Calu3 (cell line): ENCODE measurements at regions not wholly inside any gene's neighbourhood (a gene's known extent, or its start where the extent isn't known, plus 50 kb on each side); places are given as distances from the start of the nearest gene placed in this dataset.

Source experiments
- BruUV-seq: library from RNA; stranded (reverse); fragments of 400-500 nt; replicated peaks from 2 replicates; lab custom pipeline; 2021; lab: Mats Ljungman, UMichigan
- CTCF ChIA-PET: fragments of 300-600 bp; sonication (Branson Sonifier 250); formaldehyde crosslinking; loops from one replicate; lab custom pipeline; 2022; ENCODE audit warnings: antibody characterized with exemption; lab: Charles Lee
- DNase-seq: peaks from one replicate; pipeline ENCODE4 v3.0.0; 2022
- H3K27ac Mint-ChIP-seq: one replicate; pipeline ENCODE4 v1.8.0; 2022; ENCODE audit warnings: mixed read lengths; ENCODE audit not compliant: unreplicated experiment
- H3K27me3 Mint-ChIP-seq: one replicate; pipeline ENCODE4 v1.8.0; 2022; ENCODE audit warnings: mixed read lengths; ENCODE audit not compliant: unreplicated experiment
- H3K36me3 Mint-ChIP-seq: one replicate; pipeline ENCODE4 v1.8.0; 2022; ENCODE audit warnings: mild to moderate bottlenecking, moderate library complexity, mixed read lengths; ENCODE audit not compliant: insufficient read depth, unreplicated experiment
- H3K4me1 Mint-ChIP-seq: one replicate; pipeline ENCODE4 v1.8.0; 2022; ENCODE audit warnings: mild to moderate bottlenecking, low read depth, mixed read lengths; ENCODE audit not compliant: unreplicated experiment
- H3K4me3 Mint-ChIP-seq: one replicate; pipeline ENCODE4 v1.8.0; 2022; ENCODE audit warnings: mild to moderate bottlenecking, low read depth, moderate library complexity, mixed read lengths; ENCODE audit not compliant: unreplicated experiment
- H3K9me3 Mint-ChIP-seq: one replicate; pipeline ENCODE4 v1.8.0; 2022; ENCODE audit warnings: low read depth, mixed read lengths; ENCODE audit not compliant: unreplicated experiment
- intact Hi-C: fragments of 100-400 bp; cut with micrococcal nuclease; formaldehyde crosslinking; loops from one replicate; pipeline ENCODE4 v1.10.0; 2022; ENCODE audit not compliant: unreplicated experiment
- TF ChIP-seq, protein P1 (sequence below): fragments of 200-600 bp; IDR thresholded peaks from one replicate; pipeline ENCODE4 v1.8.0; 2022; ENCODE audit warnings: antibody characterized with exemption; ENCODE audit not compliant: unreplicated experiment

GRCh38 chr19:30910485-30911240, 438.6 kb downstream of the TSHZ3 start:
- H3K9me3 Mint-ChIP-seq, result peaks cover 9% of the 10 kb centered on the region
- H3K27ac Mint-ChIP-seq, result no peak overlapping the region
- no peaks in the 10 kb centered on the region for H3K36me3 Mint-ChIP-seq
- no peaks in the 10 kb centered on the region for H3K4me1 Mint-ChIP-seq
- no peak for DNase-seq
- TF ChIP-seq, protein P1, sequence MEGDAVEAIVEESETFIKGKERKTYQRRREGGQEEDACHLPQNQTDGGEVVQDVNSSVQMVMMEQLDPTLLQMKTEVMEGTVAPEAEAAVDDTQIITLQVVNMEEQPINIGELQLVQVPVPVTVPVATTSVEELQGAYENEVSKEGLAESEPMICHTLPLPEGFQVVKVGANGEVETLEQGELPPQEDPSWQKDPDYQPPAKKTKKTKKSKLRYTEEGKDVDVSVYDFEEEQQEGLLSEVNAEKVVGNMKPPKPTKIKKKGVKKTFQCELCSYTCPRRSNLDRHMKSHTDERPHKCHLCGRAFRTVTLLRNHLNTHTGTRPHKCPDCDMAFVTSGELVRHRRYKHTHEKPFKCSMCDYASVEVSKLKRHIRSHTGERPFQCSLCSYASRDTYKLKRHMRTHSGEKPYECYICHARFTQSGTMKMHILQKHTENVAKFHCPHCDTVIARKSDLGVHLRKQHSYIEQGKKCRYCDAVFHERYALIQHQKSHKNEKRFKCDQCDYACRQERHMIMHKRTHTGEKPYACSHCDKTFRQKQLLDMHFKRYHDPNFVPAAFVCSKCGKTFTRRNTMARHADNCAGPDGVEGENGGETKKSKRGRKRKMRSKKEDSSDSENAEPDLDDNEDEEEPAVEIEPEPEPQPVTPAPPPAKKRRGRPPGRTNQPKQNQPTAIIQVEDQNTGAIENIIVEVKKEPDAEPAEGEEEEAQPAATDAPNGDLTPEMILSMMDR, result no peak
- no peaks in the 10 kb centered on the region for H3K27me3 Mint-ChIP-seq
- CTCF ChIA-PET, result no interaction called here
- no peak overlapping the region for H3K4me3 Mint-ChIP-seq
- no TSS peak for BruUV-seq
- intact Hi-C loops, result no loop called here

DNA sequence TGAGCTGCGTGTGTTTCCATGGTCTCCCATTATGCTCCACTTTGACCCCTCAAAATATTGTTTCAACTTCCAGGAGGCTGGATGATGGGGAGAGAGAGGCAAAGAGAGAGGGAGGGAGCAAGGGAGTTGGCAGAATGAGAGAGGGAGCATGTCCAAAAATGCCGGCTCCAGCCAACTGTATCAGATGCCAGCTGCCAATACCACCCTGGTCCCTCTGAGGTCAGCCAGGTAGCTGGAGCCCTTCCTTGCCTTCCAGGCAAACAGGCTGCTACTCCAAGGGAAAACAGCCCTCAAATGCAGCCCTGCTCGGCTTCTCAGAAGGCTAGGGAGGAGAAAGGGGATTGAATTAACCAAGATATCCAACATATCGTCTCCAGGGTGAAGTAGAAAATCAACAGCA, 440.0 kb downstream of the TSHZ3 start:
- CTCF ChIA-PET, result no interaction called here
- TF ChIP-seq, protein P1, result no peak
- no peaks in the 10 kb centered on the region for H3K27me3 Mint-ChIP-seq
- H3K4me1 Mint-ChIP-seq, result no peaks in the 10 kb centered on the region
- no peak for DNase-seq
- intact Hi-C loops, result no loop called here
- H3K4me3 Mint-ChIP-seq, result no peak overlapping the region
- H3K9me3 Mint-ChIP-seq, result peaks cover 9% of the 10 kb centered on the region
- no TSS peak for BruUV-seq
- H3K27ac Mint-ChIP-seq, result no peak overlapping the region
- H3K36me3 Mint-ChIP-seq, result no peaks in the 10 kb centered on the region

GRCh38 chr19:30908262-30908771, 440.9 kb downstream of the TSHZ3 start:
- no peaks in the 10 kb centered on the region for H3K36me3 Mint-ChIP-seq
- peaks cover 12% of the 10 kb centered on the region for H3K9me3 Mint-ChIP-seq
- no peaks in the 10 kb centered on the region for H3K4me1 Mint-ChIP-seq
- H3K27ac Mint-ChIP-seq, result no peak overlapping the region
- CTCF ChIA-PET, result no interaction called here
- TF ChIP-seq, protein P1, result no peak
- no peaks in the 10 kb centered on the region for H3K27me3 Mint-ChIP-seq
- no TSS peak for BruUV-seq
- intact Hi-C loops, result no loop called here
- no peak for DNase-seq
- H3K4me3 Mint-ChIP-seq, result no peak overlapping the region

GRCh38 chr19:30906871-30907270, 442.4 kb downstream of the TSHZ3 start:
- Mint-ChIP-seq H3K4me1 (no peaks in the 10 kb centered on the region), H3K36me3 (no peaks in the 10 kb centered on the region), H3K27ac (no peak overlapping the region), H3K27me3 (no peaks in the 10 kb centered on the region), H3K4me3 (no peak overlapping the region), H3K9me3 (peaks cover 16% of the 10 kb centered on the region)
- BruUV-seq, result no TSS peak
- intact Hi-C loops, result no loop called here
- CTCF ChIA-PET, result no interaction called here
- no peak for DNase-seq
- TF ChIP-seq, protein P1, result no peak
